T-helper 17 cell (primary cell): ENCODE measurements at regions not wholly inside any gene's neighbourhood (a gene's known extent, or its start where the extent isn't known, plus 50 kb on each side); places are given as distances from the start of the nearest gene placed in this dataset.

Experiments used
- ATAC-seq: fragments of 150-1000 bp; cut with Tn5 transposase; 2 replicates; pipeline ENCODE4 v1.10.0; 2021; ENCODE audit warnings: mild to moderate bottlenecking, moderate library complexity
- DNase-seq, 3 donors: peaks; one replicate each; pipeline versions ENCODE4 v3.0.0 to v3.0.0-alpha.2; 2020 to 2021
- H3K9me3 ChIP-seq: one replicate; pipeline ENCODE4 v1.7.0; 2013; ENCODE audit warnings: low read length, mild to moderate bottlenecking; ENCODE audit not compliant: control insufficient read depth, poor library complexity, severe bottlenecking
- H3K27ac Mint-ChIP-seq: one replicate; pipeline ENCODE4 v1.8.0; 2022; ENCODE audit warnings: mild to moderate bottlenecking, moderate library complexity, mixed read lengths
- H3K27me3 Mint-ChIP-seq: one replicate; pipeline ENCODE4 v1.8.0; 2022; ENCODE audit warnings: mixed read lengths
- H3K36me3 Mint-ChIP-seq: one replicate; pipeline ENCODE4 v1.8.0; 2022; ENCODE audit warnings: low read depth, mixed read lengths
- H3K4me1 Mint-ChIP-seq: one replicate; pipeline ENCODE4 v1.8.0; 2022; ENCODE audit warnings: mild to moderate bottlenecking, mixed read lengths
- H3K4me3 Mint-ChIP-seq: one replicate; pipeline ENCODE4 v1.8.0; 2022; ENCODE audit warnings: mild to moderate bottlenecking, moderate library complexity, mixed read lengths

GRCh38 chr13:69319656-69320055 lies 788.0 kb upstream of the ATXN8OS start:
- no peak overlapping the region for H3K4me3 Mint-ChIP-seq
- no peaks in the 10 kb centered on the region for H3K27me3 Mint-ChIP-seq

GRCh38 chr13:69315039-69315438 lies 792.6 kb upstream of the ATXN8OS start:
- H3K27me3 Mint-ChIP-seq, result no peaks in the 10 kb centered on the region
- H3K4me1 Mint-ChIP-seq, result no peaks in the 10 kb centered on the region
- DNase-seq, result no peak
- no peak overlapping the region for H3K4me3 Mint-ChIP-seq
- H3K36me3 Mint-ChIP-seq, result no peaks in the 10 kb centered on the region
- H3K27ac Mint-ChIP-seq, result no peak overlapping the region
- no peaks in the 10 kb centered on the region for H3K9me3 ChIP-seq
- no peak for ATAC-seq

More at GRCh38 chr13:69319656-69320055, 788.0 kb upstream of the ATXN8OS start:
- Mint-ChIP-seq H3K27ac (no peak overlapping the region), H3K4me1 (no peaks in the 10 kb centered on the region), H3K36me3 (no peaks in the 10 kb centered on the region)
- DNase-seq (no peak), ATAC-seq (no peak)
- H3K9me3 ChIP-seq, result no peaks in the 10 kb centered on the region

- no peak for ATAC-seq
- H3K27ac Mint-ChIP-seq, result no peak overlapping the region
- H3K9me3 ChIP-seq, result no peaks in the 10 kb centered on the region
- no peaks in the 10 kb centered on the region for H3K4me1 Mint-ChIP-seq
- no peak overlapping the region for H3K4me3 Mint-ChIP-seq
- DNase-seq, result no peak
- H3K36me3 Mint-ChIP-seq, result no peaks in the 10 kb centered on the region
- H3K27me3 Mint-ChIP-seq, result no peaks in the 10 kb centered on the region
Measured at GRCh38 chr13:69306766-69307165, 800.9 kb upstream of the ATXN8OS start.

GRCh38 chr13:69300131-69300530 lies 807.5 kb upstream of the ATXN8OS start:
- no peaks in the 10 kb centered on the region for H3K36me3 Mint-ChIP-seq
- no peak for ATAC-seq
- H3K4me1 Mint-ChIP-seq, result no peaks in the 10 kb centered on the region
- DNase-seq, result no peak
- H3K9me3 ChIP-seq, result no peaks in the 10 kb centered on the region
- no peaks in the 10 kb centered on the region for H3K27me3 Mint-ChIP-seq
- no peak overlapping the region for H3K27ac Mint-ChIP-seq
- H3K4me3 Mint-ChIP-seq, result no peak overlapping the region

GRCh38 chr13:69296130-69296529 lies 811.5 kb upstream of the ATXN8OS start:
- no peak for DNase-seq
- H3K4me3 Mint-ChIP-seq, result no peak overlapping the region
- H3K27ac Mint-ChIP-seq, result no peak overlapping the region
- no peaks in the 10 kb centered on the region for H3K27me3 Mint-ChIP-seq
- ATAC-seq, result no peak
- H3K36me3 Mint-ChIP-seq, result no peaks in the 10 kb centered on the region
- no peaks in the 10 kb centered on the region for H3K9me3 ChIP-seq
- no peaks in the 10 kb centered on the region for H3K4me1 Mint-ChIP-seq

GRCh38 chr13:69292789-69293425 lies 814.7 kb upstream of the ATXN8OS start:
- Mint-ChIP-seq H3K4me1 (no peaks in the 10 kb centered on the region), H3K27me3 (no peaks in the 10 kb centered on the region), H3K27ac (no peak overlapping the region), H3K36me3 (no peaks in the 10 kb centered on the region), H3K4me3 (no peak overlapping the region)
- ATAC-seq (no peak), DNase-seq (no peak)
- no peaks in the 10 kb centered on the region for H3K9me3 ChIP-seq

- no peaks in the 10 kb centered on the region for H3K27me3 Mint-ChIP-seq
- ATAC-seq (no peak), DNase-seq (no peak)
- H3K4me3 Mint-ChIP-seq, result no peak overlapping the region
- no peaks in the 10 kb centered on the region for H3K36me3 Mint-ChIP-seq
- no peak overlapping the region for H3K27ac Mint-ChIP-seq
- H3K4me1 Mint-ChIP-seq, result no peaks in the 10 kb centered on the region
- H3K9me3 ChIP-seq, result no peaks in the 10 kb centered on the region
Measured at GRCh38 chr13:69291292-69291906, 816.2 kb upstream of the ATXN8OS start.

GRCh38 chr13:69288026-69288425 lies 819.6 kb upstream of the ATXN8OS start:
- ATAC-seq (no peak), DNase-seq (no peak)
- Mint-ChIP-seq H3K4me1 (no peaks in the 10 kb centered on the region), H3K4me3 (no peak overlapping the region), H3K36me3 (no peaks in the 10 kb centered on the region), H3K27me3 (no peaks in the 10 kb centered on the region), H3K27ac (no peak overlapping the region)
- no peaks in the 10 kb centered on the region for H3K9me3 ChIP-seq

- no peak overlapping the region for H3K4me3 Mint-ChIP-seq
- DNase-seq (no peak), ATAC-seq (no peak)
- H3K27me3 Mint-ChIP-seq, result no peaks in the 10 kb centered on the region
- H3K9me3 ChIP-seq, result no peaks in the 10 kb centered on the region
- no peak overlapping the region for H3K27ac Mint-ChIP-seq
- no peaks in the 10 kb centered on the region for H3K36me3 Mint-ChIP-seq
- H3K4me1 Mint-ChIP-seq, result no peaks in the 10 kb centered on the region
Measured at GRCh38 chr13:69287050-69287698, 820.5 kb upstream of the ATXN8OS start.

- DNase-seq (no peak), ATAC-seq (no peak)
- H3K36me3 Mint-ChIP-seq, result no peaks in the 10 kb centered on the region
- no peaks in the 10 kb centered on the region for H3K9me3 ChIP-seq
- H3K4me3 Mint-ChIP-seq, result no peak overlapping the region
- H3K4me1 Mint-ChIP-seq, result no peaks in the 10 kb centered on the region
- H3K27me3 Mint-ChIP-seq, result no peaks in the 10 kb centered on the region
- H3K27ac Mint-ChIP-seq, result no peak overlapping the region
Measured at GRCh38 chr13:69283837-69284236, 823.8 kb upstream of the ATXN8OS start.

- H3K4me1 Mint-ChIP-seq, result no peaks in the 10 kb centered on the region
- ATAC-seq (no peak), DNase-seq (no peak)
- no peak overlapping the region for H3K4me3 Mint-ChIP-seq
- H3K36me3 Mint-ChIP-seq, result no peaks in the 10 kb centered on the region
- no peaks in the 10 kb centered on the region for H3K27me3 Mint-ChIP-seq
- H3K27ac Mint-ChIP-seq, result no peak overlapping the region
- H3K9me3 ChIP-seq, result no peaks in the 10 kb centered on the region
Measured at GRCh38 chr13:69283301-69283700, 824.3 kb upstream of the ATXN8OS start.

GRCh38 chr13:69280399-69280798 lies 827.2 kb upstream of the ATXN8OS start:
- DNase-seq, result no peak
- H3K9me3 ChIP-seq, result no peaks in the 10 kb centered on the region
- Mint-ChIP-seq H3K4me3 (no peak overlapping the region), H3K4me1 (no peaks in the 10 kb centered on the region), H3K27ac (no peak overlapping the region), H3K27me3 (no peaks in the 10 kb centered on the region), H3K36me3 (no peaks in the 10 kb centered on the region)
- no peak for ATAC-seq

- DNase-seq (no peak), ATAC-seq (no peak)
- Mint-ChIP-seq H3K4me3 (no peak overlapping the region), H3K27me3 (no peaks in the 10 kb centered on the region), H3K36me3 (no peaks in the 10 kb centered on the region), H3K27ac (no peak overlapping the region), H3K4me1 (no peaks in the 10 kb centered on the region)
- no peaks in the 10 kb centered on the region for H3K9me3 ChIP-seq
Measured at GRCh38 chr13:69279213-69279612, 828.4 kb upstream of the ATXN8OS start.

- no peaks in the 10 kb centered on the region for H3K36me3 Mint-ChIP-seq
- DNase-seq (no peak), ATAC-seq (no peak)
- no peak overlapping the region for H3K4me3 Mint-ChIP-seq
- H3K9me3 ChIP-seq, result no peaks in the 10 kb centered on the region
- H3K27ac Mint-ChIP-seq, result no peak overlapping the region
- no peaks in the 10 kb centered on the region for H3K27me3 Mint-ChIP-seq
- no peaks in the 10 kb centered on the region for H3K4me1 Mint-ChIP-seq
Measured at GRCh38 chr13:69274231-69274630, 833.4 kb upstream of the ATXN8OS start.
